Kasumi-1 (cell line): ENCODE measurements at regions not wholly inside any gene's neighbourhood (a gene's known extent, or its start where the extent isn't known, plus 50 kb on each side); places are given as distances from the start of the nearest gene placed in this dataset.
"Not testable (repeated sequence)": the region's sequence is repeated elsewhere in the genome, so short reads cannot be mapped to it uniquely, and the experiment has no call there.

Source experiments
- DNase-seq, 2 experiments: peaks; one replicate each; lab custom pipeline; 2025; lab: John Stamatoyannopoulos, UW

DNA sequence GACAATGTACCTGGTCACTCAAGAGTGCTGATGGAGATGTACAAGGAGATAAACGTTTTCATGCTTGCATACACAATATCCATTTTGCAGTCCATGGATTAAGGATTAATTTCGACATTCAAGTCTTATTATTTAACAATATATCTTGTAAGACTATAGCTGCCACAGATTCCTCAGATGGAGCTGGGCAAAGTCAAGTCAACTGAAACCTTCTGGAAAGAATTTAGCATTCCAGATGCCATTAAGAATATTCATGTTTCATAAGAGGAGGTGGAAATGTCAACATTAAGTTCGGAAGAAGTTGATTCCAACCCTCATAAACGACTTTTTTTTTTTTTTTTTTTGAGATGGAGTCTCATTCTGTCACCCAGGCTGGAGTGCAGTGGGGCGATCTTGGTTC is 126.0 kb downstream of the SHANK2 start:
- DNase-seq = not testable (repeated sequence)

DNA sequence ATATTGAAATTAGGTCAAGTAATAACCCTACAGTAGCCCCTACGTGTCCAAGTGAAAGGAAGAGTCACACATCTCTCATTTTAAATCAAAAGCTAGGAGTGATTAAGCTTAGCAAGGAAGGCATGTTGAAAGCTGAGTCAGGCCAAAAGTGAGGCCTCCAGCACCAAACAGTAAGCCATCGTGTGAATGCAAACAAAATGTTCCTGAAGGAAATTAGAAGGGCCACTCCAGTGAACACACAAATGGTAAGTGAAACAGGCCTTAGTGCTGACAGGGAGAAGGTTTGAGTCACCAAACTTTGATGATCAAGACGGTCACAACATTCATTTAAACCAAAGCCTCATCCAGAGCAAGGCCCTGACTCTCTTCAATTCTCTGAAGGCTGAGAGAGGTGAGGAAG is 127.2 kb downstream of the SHANK2 start:
- no peak for DNase-seq

DNA sequence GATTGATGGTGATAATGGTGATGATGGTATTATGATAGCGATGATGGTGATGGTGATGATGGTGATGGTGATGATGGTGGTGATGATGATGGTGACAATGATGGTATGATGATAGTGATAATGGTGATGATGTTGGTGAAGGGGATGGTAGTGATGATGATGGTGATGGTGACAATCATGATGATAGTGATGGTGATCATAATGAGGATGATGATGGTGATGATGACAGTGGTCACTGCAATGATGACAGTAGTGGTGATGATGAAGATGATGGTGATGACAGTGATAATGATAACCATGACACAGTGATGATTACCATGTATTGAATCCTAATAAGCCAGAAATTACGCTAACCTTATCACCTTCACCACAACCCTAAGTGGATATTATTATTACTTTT is 128.2 kb downstream of the SHANK2 start:
- DNase-seq = no peak

DNA sequence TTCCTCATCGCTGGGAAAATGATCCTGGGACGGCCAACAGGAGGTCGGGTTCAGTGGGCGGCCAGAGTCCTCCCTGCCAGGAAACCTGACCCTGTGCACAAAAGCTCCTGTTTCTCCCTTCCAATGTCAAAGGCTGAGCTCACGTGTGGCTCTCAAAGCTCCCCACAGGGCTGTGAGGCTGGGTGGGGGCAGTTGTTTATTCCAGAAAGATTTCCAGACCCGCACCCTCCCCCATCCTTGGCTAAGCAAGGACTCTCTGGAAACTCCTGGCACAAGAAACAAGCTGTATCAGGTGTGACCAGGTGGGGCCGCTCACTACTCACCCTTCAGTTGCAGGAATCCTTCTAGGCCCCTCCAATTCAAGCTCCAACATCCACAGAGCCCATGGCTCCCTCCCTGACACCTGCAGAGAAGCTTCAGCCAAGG is 131.9 kb downstream of the SHANK2 start:
- no peak for DNase-seq

DNA sequence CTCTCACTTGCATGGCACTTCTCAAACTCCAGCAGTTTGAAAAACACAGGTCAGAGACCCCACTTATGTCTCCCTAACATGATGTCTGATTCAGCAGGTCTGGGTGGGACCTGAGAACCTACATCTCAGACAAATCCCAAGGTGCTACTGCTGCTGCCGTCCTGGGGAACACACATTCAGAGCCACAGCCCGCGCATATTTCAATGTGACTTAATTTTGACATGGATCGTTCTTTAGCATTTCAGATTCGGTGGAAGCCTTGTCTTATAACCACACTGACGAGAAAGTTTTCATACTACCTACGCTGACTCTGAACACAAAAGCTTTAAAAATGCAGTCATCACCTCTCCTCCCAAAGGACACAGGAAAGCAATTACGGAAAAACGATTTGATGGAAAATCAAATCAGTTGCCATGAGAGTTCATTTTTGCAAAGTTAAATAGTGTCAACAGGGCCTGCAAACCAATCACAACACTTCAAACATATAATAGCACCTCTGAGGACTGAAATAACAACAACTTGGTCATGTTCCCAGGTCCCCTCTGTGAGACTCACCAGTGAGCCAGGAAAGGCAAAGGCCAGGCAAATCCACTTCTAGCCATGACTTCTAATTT is 132.6 kb downstream of the SHANK2 start:
- no peak for DNase-seq

DNA sequence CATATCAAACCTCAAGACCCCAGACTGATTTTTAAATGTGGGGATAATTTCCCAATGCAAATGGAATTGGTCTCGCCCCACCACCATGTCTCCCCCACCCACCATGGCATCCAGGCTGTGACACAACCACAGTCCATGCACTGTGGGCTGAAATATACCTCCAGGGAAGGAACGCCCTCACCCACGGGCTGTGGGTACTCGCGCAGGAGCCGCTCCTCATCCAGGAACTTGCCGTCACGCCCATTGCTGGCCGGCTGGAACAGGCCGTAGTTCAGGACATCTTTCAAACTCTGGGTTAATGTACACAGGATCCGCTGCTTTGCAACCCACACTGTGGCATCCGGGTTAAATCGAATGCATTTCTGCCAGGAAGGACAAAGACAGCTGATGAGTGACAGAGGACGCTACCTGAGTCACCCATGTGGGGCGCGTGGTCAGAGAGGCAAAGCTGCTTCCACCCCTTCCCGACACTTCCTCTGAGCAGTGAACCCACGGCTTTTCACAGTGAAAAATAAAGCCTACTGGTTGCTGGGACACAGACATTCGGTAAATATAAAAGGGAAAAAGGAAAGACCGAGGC is 133.6 kb downstream of the SHANK2 start:
- DNase-seq = no peak

DNA sequence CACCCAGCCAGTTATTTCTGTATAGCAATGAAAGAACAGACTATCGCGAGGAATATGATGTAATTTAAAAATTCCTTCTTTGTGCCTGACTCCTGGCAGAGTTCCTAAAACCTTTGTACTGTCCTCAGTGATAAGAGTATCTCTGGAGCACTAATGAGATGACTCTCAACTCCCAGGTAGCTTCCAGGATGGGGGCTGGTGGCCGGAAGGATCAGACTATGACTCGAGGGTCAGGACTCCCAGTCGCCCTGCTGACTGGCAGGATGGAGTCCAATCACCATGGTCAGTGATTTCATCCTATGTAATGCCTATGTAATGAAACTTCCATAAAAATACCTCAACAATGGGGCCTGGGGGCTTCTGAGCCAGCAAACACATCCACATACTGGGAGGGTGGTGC is 135.1 kb downstream of the SHANK2 start:
- no peak for DNase-seq

DNA sequence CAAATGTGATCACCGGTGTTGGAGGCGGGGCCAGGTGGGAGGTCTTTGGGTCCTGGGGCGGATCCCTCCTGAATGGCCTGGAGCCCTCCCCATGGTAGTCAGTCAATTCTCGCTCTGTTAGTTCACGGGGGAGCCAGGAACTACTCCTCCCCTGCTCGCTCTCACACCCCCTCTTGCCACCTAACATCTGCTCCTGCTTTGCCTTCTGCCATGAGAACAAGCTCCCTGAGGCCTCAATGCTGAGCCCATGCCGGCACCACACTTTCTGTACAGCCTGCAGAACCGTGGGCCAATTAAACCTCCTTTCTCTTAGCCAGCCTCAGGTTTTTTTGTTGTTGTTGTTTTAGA is 135.7 kb downstream of the SHANK2 start:
- no peak for DNase-seq

DNA sequence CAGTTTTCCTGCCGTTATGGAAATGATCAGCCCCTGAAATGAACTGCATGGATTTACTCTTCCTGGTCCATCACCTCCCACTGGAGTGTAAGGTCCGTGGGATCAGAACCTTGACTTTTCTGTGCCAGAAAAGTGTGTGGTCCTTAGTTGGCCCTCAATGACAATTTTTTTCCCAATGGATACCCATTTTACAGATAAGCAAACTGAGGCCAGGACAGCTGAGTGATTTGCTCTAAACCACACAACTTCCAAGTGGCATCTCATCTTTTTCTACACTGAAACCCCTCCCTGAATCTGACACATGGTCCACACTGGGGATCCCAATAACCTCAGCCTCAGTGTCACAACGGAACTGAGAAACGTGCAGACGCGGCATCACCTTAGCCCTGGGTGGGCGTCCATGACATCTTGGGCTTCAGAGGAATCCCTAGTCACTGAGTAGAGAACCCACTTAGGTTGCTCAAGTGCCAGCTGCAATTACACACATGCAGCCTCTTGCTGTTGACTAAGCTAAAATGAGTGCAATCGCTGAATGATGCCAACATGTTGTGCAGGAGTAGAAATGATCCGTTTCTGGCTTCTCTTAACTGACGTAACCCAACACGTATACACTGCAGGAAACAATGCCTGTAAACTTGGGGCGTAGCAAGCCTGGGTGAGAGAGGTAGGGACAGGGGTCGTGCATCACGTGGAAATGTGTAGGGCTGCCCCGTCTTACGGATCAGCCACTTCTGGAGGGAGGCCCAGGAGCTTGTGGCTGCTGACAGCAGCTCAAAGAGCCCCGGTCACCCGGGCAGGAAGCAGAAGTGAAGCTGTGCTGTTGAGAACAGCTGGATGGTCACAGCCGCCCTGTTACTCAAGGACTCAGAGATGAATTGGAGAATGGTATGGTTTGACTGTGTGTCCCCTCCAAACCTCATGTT is 136.3 kb downstream of the SHANK2 start:
- DNase-seq = no peak

DNA sequence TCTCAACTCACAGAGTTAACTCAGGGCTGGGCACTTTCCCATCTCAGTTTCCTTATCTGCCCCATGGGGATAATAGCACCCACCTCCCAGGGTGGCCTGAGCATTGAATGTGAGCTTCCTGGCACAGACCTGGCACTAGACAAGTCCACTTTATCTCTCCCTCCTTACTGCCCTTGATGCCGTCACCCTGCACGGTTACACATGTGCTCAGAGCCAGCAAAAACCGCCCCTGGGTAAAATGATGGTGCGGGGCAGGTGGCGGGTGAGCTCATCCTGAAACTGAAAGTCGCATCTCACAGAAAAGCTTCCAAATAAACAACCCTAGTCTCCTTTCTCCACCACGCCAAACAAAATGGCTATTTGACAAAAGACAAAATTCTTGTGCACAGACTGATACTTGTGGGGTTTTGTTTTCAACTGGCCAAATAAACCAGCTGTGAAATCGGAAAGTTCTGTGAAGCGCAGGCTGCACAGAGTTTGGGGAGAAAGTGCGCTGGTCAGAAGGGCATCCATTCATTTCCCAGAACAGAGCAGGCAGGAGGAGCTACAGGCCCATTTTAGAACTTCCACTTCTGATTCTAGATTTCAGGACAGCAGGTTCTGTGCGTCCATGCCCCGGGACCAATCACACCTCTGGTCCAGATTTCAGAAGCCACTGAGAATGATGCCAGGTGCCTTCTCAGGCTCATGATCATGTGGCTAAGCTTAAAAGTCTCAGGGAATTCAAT is 138.1 kb downstream of the SHANK2 start:
- DNase-seq = no peak

DNA sequence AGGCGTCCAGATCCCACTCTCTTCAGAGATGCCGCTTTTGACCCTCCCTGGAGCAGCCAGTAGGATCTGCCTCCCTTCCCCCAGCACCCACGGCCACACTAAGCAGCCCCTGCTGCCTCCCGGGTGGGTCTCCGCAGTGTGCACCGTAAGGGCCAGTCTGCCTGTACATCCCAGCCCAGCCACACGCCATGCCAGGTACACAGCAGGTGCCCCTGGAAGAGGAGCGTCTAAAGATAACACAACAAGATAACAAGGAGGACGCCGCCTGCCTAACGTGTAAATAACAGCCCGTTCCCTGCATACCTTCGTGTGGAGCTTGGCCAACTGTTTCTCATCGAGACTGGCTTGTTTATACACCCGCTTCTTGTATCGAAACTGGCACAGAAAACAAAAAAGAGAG is 139.4 kb downstream of the SHANK2 start:
- no peak for DNase-seq

DNA sequence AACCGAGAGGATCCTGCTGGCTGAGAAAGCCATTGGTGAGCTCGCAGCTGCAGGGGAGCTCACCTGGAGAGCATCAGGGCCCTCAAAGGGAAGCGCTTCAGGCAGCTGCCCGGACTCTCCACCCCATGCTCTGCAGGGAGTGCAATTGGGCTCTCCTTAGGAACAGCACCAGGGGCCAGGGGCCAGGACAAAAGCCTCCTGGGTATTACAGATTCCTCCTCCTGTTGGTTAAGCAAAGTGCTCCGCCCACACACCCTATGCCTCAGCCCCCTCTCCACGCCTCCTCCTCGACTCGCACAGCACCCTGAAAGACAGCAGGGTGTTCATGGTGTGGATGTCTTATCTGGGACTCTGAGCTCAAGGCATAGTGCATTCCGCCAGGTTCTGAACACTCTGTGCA is 139.9 kb downstream of the SHANK2 start:
- no peak for DNase-seq

DNA sequence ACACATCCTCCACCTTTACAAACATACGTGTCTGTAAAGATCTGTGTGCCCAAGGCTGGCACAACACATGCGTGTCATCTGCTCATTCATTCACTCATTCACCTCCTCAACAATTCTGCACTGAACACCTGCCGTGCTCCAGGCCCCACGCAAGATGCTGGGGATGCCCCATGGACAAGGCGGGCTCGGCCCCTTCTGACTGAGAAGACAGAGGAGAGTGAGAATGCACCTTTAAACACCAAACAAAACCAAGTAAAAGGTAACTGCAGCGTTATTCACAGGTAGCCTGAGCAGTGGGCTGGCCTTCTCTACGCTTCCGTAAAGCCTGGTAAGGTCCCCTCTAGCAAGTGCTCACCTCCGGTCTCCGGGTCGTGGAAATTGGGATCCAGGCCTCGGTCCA is 142.8 kb downstream of the SHANK2 start:
- no peak for DNase-seq

DNA sequence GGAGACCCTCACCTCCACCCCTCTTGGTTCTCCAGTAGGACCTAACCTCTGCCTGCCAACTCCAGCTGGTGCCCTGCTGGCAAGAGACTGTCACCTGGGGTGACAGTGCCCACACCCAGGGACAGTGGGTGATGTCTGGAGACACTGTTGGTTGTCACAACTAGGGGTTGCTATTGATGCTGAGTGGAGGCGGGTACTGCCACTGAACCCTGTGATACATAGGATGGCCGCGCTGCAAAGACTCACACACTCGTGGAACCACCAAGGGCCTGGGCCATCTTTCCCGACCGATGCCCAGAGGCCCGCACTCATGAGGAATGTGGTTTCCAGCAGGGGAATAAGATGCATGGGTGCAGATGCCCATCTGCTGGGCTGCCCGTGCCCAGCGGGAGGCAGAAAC is 143.2 kb downstream of the SHANK2 start:
- no peak for DNase-seq

DNA sequence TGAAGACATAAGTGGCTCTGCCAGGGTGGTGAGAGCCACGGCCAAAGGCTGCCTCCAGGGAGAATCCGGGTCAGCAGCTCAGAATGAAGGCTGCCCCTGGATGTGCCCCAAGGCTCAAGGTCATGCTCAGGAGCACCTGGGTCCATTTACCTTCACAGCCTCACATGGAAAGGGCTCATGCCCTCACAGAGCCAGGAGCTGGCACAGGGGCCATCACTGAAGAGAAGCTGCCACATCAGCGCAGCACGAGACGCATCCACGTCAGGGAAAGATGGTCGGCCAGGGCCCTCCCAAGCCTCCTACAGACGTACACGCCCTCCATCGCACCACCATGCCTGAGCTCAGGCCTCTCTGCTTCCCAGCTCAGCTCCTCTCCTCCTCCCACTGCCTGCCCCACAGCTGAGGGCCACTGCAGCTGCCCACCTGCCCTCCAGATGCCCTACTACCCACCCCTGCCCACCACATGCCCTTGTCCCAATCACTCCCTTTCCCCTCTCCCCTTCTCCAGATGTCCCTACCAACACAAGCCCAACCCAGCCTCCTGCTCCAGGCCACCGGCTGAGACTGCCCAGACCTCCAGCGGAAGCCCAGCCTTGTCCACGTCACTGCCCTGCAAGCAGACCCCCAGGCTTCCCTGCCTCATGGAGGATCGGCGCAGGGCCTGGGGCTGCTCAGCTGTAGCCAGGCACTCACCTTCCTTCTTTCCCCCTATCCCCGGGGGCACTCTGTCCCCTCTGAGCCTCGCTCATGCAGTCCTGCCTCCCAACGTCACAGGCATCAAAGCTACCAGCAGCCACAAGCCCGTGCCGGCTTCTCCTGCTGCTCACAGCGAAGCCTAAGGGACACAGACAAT is 144.1 kb downstream of the SHANK2 start:
- no peak for DNase-seq

DNA sequence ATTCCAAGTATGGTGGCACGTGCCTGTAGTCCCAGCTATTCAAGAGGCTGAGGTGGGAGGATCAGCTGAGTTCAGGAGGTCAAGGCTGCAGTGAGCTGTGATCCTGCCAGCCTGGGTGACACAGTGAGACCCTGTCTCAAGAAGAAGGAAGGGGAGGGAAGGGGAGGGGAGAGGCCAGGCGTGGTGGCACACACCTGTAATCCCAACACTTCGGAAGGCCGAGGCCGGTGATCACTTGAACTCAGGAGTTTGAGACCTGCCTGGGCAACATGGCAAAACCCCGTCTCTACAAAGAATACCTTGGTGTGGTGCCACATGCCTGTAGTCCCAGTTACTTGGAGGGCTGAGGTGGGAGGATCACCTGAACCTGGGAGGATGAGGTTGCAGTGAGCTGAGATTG is 145.7 kb downstream of the SHANK2 start:
- DNase-seq = no peak

DNA sequence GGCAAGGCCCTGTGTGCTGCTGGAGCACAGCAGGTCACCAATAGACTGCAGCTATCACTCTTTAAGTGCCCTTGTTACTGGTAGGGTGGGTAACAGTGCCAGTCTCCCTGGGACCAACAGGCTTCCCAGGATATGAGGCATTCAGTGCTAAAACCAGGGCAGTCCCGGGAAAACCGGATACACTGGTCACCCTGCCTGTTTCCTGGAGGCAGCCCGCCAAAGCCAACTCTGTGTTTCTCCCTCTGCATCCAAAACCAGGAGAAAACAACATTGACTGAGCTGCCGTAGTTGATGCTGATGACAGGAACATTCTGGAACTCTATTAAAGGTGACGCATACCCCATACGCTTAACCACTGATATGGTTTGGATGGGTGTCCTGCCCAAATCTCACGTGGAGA is 149.1 kb downstream of the SHANK2 start:
- no peak for DNase-seq

DNA sequence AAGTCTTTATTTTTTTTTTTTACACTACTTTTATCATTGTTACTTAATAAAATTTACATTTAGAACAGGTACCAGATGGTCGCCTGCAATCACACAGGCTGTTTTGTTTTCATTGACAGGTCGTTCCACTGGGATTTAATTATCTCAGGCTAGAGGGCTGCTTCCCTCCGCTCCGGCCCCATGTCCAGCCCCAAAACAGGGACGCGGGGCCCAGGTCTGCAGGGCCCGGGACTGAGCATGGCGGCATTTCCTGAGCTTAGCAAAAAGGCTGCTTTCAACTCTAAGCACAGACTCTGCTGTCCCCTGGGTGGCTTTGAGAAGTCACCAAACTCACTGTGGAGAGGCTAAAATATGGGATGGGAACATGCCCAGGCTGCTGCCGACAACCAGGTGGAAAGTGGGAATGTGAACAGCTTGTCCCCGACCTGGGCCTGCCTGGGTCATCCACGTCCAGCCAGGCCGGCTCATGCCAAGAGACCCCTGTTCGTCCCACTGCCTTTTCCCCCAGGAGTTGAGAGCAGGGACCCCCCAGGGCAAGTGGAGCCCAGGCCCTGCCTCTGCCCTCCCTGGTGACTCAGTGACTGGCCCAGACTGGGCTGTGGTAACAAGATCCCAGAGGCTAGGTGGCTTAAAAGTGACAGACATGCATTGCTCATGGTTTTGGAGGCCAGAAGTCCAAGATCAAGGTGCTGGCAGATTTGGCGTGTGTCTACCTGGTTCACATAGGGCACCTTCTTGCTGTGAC is 150.0 kb downstream of the SHANK2 start:
- no peak for DNase-seq

DNA sequence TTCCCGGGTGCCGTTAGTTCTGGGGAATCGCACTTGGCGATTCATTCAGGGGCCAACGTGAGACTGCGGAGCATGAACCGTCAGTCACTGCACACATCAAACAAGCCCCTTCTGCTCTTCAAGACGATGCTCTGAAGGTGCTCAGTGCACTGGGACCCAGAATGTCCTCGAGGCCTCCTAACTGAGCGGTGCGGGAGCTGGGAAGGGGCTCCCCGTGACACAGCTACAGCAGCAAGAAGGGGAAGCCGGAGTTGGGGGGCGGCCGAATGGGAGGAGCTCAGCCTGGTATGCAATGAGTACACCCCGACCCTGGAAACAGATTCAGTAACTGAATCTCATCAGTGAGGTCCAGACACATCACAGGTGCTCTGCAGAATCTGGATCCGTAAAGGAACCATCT is 150.8 kb downstream of the SHANK2 start:
- DNase-seq = no peak

DNA sequence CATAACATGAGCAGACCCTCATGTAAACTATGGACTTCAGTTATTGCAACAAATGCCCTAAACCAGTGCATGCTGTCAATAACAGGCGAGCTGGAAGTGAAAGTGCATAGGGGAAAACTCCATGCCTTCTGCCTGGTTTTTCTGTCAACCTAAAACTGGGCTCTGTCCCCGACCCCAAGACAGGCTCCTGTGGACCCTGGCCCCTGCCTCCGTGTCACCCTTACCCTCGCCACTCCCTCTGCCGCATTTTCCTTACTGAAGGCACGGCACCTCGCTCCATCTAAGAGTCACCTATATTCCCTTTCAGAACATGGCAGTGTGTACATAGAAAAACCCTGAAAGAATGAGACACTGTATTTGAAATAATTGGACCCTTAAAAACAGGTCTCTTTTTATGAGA is 151.3 kb downstream of the SHANK2 start:
- DNase-seq = no peak

DNA sequence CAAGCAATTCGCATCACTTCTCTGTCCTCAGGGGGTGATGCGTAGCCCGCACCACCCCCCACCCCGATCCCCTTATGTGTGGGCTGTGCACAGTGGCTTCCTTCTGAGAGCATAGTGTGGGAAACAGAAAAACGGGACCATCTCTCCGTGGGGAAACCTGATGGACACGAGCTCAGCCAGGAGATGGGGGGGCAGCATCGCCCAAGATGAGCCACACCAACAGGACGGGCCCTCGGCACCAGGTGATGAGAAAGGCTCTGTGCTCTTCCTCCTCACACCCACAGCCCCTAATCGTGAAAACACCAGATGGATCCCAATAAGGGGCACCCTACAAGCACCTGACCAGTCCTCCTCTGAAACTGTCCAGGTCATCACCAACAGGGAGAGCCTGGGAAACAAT is 153.6 kb downstream of the SHANK2 start:
- DNase-seq = no peak
